ENCODE measurements at regions not wholly inside any gene's neighbourhood (a gene's known extent, or its start where the extent isn't known, plus 50 kb on each side); places are given as distances from the start of the nearest gene placed in this dataset.

DNA sequence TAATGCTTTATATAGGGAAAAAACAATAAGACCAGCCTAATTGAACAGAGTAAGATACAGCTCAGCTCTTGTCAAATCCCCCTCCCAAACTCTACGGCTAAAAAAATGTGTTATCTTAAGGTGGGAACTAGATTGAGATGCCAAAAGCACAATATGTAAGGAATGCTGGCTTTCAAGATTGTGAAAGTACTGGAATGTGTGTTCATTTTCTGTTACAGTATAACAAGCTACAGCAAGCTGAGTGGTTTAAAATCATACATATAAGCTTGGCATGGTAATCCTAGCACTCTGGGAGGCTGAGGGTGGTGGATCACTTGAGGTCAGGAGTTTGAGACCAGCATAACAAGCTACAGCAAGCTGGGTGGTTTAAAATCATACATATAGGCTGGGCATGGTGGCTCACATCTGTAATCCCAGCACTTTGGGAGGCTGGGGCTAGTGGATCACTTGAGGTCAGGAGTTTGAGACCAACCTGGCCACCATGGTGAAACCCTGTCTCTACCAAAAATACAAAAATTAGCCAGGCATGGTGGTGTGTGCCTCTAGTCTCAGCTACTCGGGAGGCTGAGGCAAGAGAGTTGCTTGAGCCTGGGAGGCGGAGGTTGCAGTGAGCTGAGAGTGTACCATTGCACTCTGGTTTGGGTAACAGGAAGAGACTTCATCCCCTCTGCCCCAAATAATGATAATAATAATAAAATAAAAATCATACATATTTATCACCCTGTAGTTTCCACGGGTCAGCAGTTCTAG is 297.7 kb downstream of the DOK5 start:
- no peak overlapping the region for H3K9ac ChIP-seq
- H3K27ac ChIP-seq: no peak overlapping the region
- no peaks in the 10 kb centered on the region for H3K36me3 ChIP-seq
- no peaks in the 10 kb centered on the region for H3K27me3 ChIP-seq
- TF ChIP-seq Cebpa-rat (IDR thresholded peaks at IDR 0.05): no peak
- no peak overlapping the region for H3K4me2 ChIP-seq
- H3K4me3 ChIP-seq: no peak overlapping the region
- H3K9me3 ChIP-seq (replicated peaks in 1 of 11): 0 out of 22 replicates have a peak, but pooled peaks cover 0 to 2% (median 0%) of the 10 kb centered on the region in 11 experiments
- peaks cover 0 to 14% (median 6%) of the 10 kb centered on the region in 10 experiments; a peak in 10 of 20 replicates for H3K4me1 ChIP-seq
- no peaks in the 10 kb centered on the region for H4K20me1 ChIP-seq

- no peak for TF ChIP-seq Cebpa-rat (IDR thresholded peaks at IDR 0.05)
- no peak overlapping the region for H3K27ac ChIP-seq
- H3K36me3 ChIP-seq: no peaks in the 10 kb centered on the region
- no peak overlapping the region for H3K4me3 ChIP-seq
- no peaks in the 10 kb centered on the region for H3K4me1 ChIP-seq
- H3K27me3 ChIP-seq: no peaks in the 10 kb centered on the region
- no peak overlapping the region for H3K9ac ChIP-seq
- no peak overlapping the region for H3K4me2 ChIP-seq
- 0 out of 22 replicates have a peak, but pooled peaks cover 0 to 5% (median 0%) of the 10 kb centered on the region in 11 experiments for H3K9me3 ChIP-seq (replicated peaks in 1 of 11)
- no peaks in the 10 kb centered on the region for H4K20me1 ChIP-seq
Measured at GRCh38 chr20:54766483-54766882, 291.1 kb downstream of the DOK5 start.

- no peak overlapping the region for H3K9ac ChIP-seq
- H4K20me1 ChIP-seq: no peaks in the 10 kb centered on the region
- H3K27ac ChIP-seq: no peak overlapping the region
- no peak overlapping the region for H3K4me3 ChIP-seq
- no peaks in the 10 kb centered on the region for H3K36me3 ChIP-seq
- no peaks in the 10 kb centered on the region for H3K4me1 ChIP-seq
- TF ChIP-seq Cebpa-rat (IDR thresholded peaks at IDR 0.05): no peak
- peaks cover 0 to 5% (median 0%) of the 10 kb centered on the region in 11 experiments; a peak in 2 of 22 replicates for H3K9me3 ChIP-seq (replicated peaks in 1 of 11)
- no peak overlapping the region for H3K4me2 ChIP-seq
- H3K27me3 ChIP-seq: no peaks in the 10 kb centered on the region
Measured at GRCh38 chr20:54763366-54763765, 288.0 kb downstream of the DOK5 start.

- no peaks in the 10 kb centered on the region for H3K4me1 ChIP-seq
- H3K4me3 ChIP-seq: no peak overlapping the region
- H3K9ac ChIP-seq: no peak overlapping the region
- TF ChIP-seq Cebpa-rat (IDR thresholded peaks at IDR 0.05): no peak
- H3K9me3 ChIP-seq (replicated peaks in 1 of 11): peaks cover 0 to 11% (median 0%) of the 10 kb centered on the region in 11 experiments; a peak in 3 of 22 replicates
- no peak overlapping the region for H3K27ac ChIP-seq
- no peak overlapping the region for H3K4me2 ChIP-seq
- H3K36me3 ChIP-seq: no peaks in the 10 kb centered on the region
- H3K27me3 ChIP-seq: no peaks in the 10 kb centered on the region
- H4K20me1 ChIP-seq: no peaks in the 10 kb centered on the region
Measured at GRCh38 chr20:54759589-54759988, 284.2 kb downstream of the DOK5 start.

GRCh38 chr20:54746796-54747195 is 271.4 kb downstream of the DOK5 start:
- no peak overlapping the region for H3K4me3 ChIP-seq
- no peaks in the 10 kb centered on the region for H3K36me3 ChIP-seq
- H3K27me3 ChIP-seq: no peaks in the 10 kb centered on the region
- peaks cover 0 to 9% (median 6%) of the 10 kb centered on the region in 10 experiments; a peak in 9 of 20 replicates for H3K4me1 ChIP-seq
- H3K9ac ChIP-seq: no peak overlapping the region
- H3K9me3 ChIP-seq (replicated peaks in 1 of 11): peaks cover 0 to 4% (median 0%) of the 10 kb centered on the region in 11 experiments; a peak in 3 of 22 replicates
- TF ChIP-seq Cebpa-rat (IDR thresholded peaks at IDR 0.05): no peak
- no peak overlapping the region for H3K27ac ChIP-seq
- H4K20me1 ChIP-seq: no peaks in the 10 kb centered on the region
- H3K4me2 ChIP-seq: no peak overlapping the region

- no peak for TF ChIP-seq Cebpa-rat (IDR thresholded peaks at IDR 0.05)
- H3K9me3 ChIP-seq (replicated peaks in 1 of 11): peaks cover 0 to 4% (median 0%) of the 10 kb centered on the region in 11 experiments; a peak in 3 of 22 replicates
- H3K27ac ChIP-seq: no peak overlapping the region
- no peaks in the 10 kb centered on the region for H3K36me3 ChIP-seq
- no peaks in the 10 kb centered on the region for H4K20me1 ChIP-seq
- H3K9ac ChIP-seq: no peak overlapping the region
- no peak overlapping the region for H3K4me2 ChIP-seq
- no peaks in the 10 kb centered on the region for H3K27me3 ChIP-seq
- H3K4me3 ChIP-seq: no peak overlapping the region
- H3K4me1 ChIP-seq: peaks cover 0 to 9% (median 6%) of the 10 kb centered on the region in 10 experiments; a peak in 9 of 20 replicates
Measured at GRCh38 chr20:54745780-54746179, 270.4 kb downstream of the DOK5 start.

GRCh38 chr20:54744097-54744496 is 268.7 kb downstream of the DOK5 start:
- Histone ChIP-seq H3K4me2 (no peak overlapping the region), H3K4me1 (no peaks in the 10 kb centered on the region), H3K27ac (no peak overlapping the region), H3K9me3 (replicated peaks in 1 of 11) (peaks cover 0 to 4% (median 0%) of the 10 kb centered on the region in 11 experiments; a peak in 3 of 22 replicates), H3K36me3 (no peaks in the 10 kb centered on the region), H3K27me3 (no peaks in the 10 kb centered on the region), H3K9ac (no peak overlapping the region), H4K20me1 (no peaks in the 10 kb centered on the region), H3K4me3 (no peak overlapping the region)
- no peak for TF ChIP-seq Cebpa-rat (IDR thresholded peaks at IDR 0.05)

GRCh38 chr20:54742193-54742592 is 266.8 kb downstream of the DOK5 start:
- no peaks in the 10 kb centered on the region for H3K36me3 ChIP-seq
- TF ChIP-seq Cebpa-rat (IDR thresholded peaks at IDR 0.05): no peak
- H4K20me1 ChIP-seq: no peaks in the 10 kb centered on the region
- no peak overlapping the region for H3K27ac ChIP-seq
- H3K9ac ChIP-seq: no peak overlapping the region
- H3K4me1 ChIP-seq: no peaks in the 10 kb centered on the region
- H3K27me3 ChIP-seq: no peaks in the 10 kb centered on the region
- no peak overlapping the region for H3K4me3 ChIP-seq
- H3K9me3 ChIP-seq (replicated peaks in 1 of 11): no peaks in the 10 kb centered on the region
- H3K4me2 ChIP-seq: no peak overlapping the region

GRCh38 chr20:54736421-54736820 is 261.0 kb downstream of the DOK5 start:
- Histone ChIP-seq H4K20me1 (no peaks in the 10 kb centered on the region), H3K4me1 (no peaks in the 10 kb centered on the region), H3K27ac (no peak overlapping the region), H3K9me3 (replicated peaks in 1 of 11) (no peaks in the 10 kb centered on the region), H3K4me2 (no peak overlapping the region), H3K9ac (no peak overlapping the region), H3K36me3 (no peaks in the 10 kb centered on the region), H3K27me3 (no peaks in the 10 kb centered on the region), H3K4me3 (no peak overlapping the region)
- TF ChIP-seq Cebpa-rat (IDR thresholded peaks at IDR 0.05): no peak

- no peaks in the 10 kb centered on the region for H4K20me1 ChIP-seq
- TF ChIP-seq Cebpa-rat (IDR thresholded peaks at IDR 0.05): no peak
- H3K9ac ChIP-seq: no peak overlapping the region
- no peak overlapping the region for H3K4me3 ChIP-seq
- no peaks in the 10 kb centered on the region for H3K27me3 ChIP-seq
- no peaks in the 10 kb centered on the region for H3K4me1 ChIP-seq
- no peaks in the 10 kb centered on the region for H3K36me3 ChIP-seq
- H3K9me3 ChIP-seq (replicated peaks in 1 of 11): no peaks in the 10 kb centered on the region
- no peak overlapping the region for H3K4me2 ChIP-seq
- H3K27ac ChIP-seq: no peak overlapping the region
Measured at GRCh38 chr20:54733687-54734086, 258.3 kb downstream of the DOK5 start.

All from BLaER1 treated with 17β-estradiol and CSF1 and Interleukin-3, amounts not matched to agents 10 nM and 100 nM (cell line).